ENCODE measurements at regions not wholly inside any gene's neighbourhood (a gene's known extent, or its start where the extent isn't known, plus 50 kb on each side); places are given as distances from the start of the nearest gene placed in this dataset.

DNA sequence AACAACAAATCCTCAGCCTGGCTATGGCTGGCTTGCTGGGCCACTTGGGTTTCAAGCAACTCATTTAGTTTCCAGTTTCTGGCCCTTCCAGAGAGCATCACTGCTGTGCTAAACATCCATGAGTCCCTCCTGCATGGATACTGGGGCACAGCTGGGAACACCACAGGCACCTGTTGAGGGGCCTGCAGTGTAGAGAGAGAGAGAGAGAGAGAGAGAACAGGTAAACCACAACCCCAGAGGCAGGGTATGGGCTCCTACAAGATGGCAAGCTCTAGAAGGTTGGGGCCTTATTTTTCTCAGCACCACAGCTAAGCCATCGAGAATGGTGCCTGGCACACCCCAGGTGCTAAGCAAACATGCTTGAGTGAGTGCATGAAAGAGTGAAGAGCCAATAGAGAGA lies 120.3 kb downstream of the RBFOX3 start:
- WGBS, 5 donors: 18 to 63% (median 41%) methylated on average over 1 of the region's 1 CpG
- no peaks in the 10 kb centered on the region for H3K36me3 ChIP-seq
- no peak for DNase-seq
- intact Hi-C loops (cut with DNase I; ENCODE audit: low total_unique reads): no loop called here
- H3K27me3 ChIP-seq (replicated peaks in 1 of 7): peaks cover 0 to 47% (median 11%) of the 10 kb centered on the region in 7 donors
- TF ChIP-seq, protein P1, sequence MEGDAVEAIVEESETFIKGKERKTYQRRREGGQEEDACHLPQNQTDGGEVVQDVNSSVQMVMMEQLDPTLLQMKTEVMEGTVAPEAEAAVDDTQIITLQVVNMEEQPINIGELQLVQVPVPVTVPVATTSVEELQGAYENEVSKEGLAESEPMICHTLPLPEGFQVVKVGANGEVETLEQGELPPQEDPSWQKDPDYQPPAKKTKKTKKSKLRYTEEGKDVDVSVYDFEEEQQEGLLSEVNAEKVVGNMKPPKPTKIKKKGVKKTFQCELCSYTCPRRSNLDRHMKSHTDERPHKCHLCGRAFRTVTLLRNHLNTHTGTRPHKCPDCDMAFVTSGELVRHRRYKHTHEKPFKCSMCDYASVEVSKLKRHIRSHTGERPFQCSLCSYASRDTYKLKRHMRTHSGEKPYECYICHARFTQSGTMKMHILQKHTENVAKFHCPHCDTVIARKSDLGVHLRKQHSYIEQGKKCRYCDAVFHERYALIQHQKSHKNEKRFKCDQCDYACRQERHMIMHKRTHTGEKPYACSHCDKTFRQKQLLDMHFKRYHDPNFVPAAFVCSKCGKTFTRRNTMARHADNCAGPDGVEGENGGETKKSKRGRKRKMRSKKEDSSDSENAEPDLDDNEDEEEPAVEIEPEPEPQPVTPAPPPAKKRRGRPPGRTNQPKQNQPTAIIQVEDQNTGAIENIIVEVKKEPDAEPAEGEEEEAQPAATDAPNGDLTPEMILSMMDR (IDR thresholded peaks at IDR 0.05 in 8 of 11, conservative IDR thresholded peaks at IDR 0.05 in 3 of 11): no peak
- TF ChIP-seq POLR2A (IDR thresholded peaks at IDR 0.05) (no peak), POLR2AphosphoS5 (IDR thresholded peaks at IDR 0.05) (no peak)
- H3K27ac ChIP-seq: no peak overlapping the region
- peaks cover 0 to 15% (median 0%) of the 10 kb centered on the region in 8 donors for H3K9me3 ChIP-seq
- H3K4me1 ChIP-seq: no peaks in the 10 kb centered on the region
- H3K4me3 ChIP-seq: no peak overlapping the region

DNA sequence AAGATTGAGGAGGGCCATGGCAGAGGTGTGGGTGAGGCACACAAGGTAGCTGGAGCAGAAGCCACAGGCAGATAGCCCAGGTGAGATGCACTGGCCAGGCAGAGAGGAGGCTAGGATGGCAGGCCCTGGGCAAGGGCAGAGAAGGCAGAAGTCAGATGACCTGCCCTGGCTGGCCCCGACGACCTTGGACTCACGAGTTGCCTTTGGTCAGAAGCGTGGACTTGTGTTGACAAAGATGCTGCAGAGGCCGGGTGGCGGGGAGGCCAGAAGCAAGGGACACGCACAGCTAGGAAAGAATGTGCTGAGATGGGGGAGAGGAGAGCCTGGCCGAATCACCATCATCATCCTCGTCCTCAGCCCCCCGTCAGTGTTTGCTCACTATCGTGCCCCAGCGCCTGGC lies 123.7 kb downstream of the RBFOX3 start:
- H3K4me3 ChIP-seq: no peak overlapping the region
- DNase-seq: no peak
- H3K27ac ChIP-seq: no peak overlapping the region
- H3K36me3 ChIP-seq: no peaks in the 10 kb centered on the region
- no peaks in the 10 kb centered on the region for H3K9me3 ChIP-seq
- peaks cover 0 to 66% (median 25%) of the 10 kb centered on the region in 7 donors for H3K27me3 ChIP-seq (replicated peaks in 1 of 7)
- TF ChIP-seq POLR2AphosphoS5 (IDR thresholded peaks at IDR 0.05) (no peak), POLR2A (IDR thresholded peaks at IDR 0.05) (no peak)
- TF ChIP-seq, protein P1 (IDR thresholded peaks at IDR 0.05 in 8 of 11, conservative IDR thresholded peaks at IDR 0.05 in 3 of 11): no peak
- 81 to 87% (median 83%) methylated on average over 12 of the region's 12 CpGs for WGBS, 5 donors
- H3K4me1 ChIP-seq: no peaks in the 10 kb centered on the region
- intact Hi-C loops (cut with DNase I; ENCODE audit: low total_unique reads): no loop called here

DNA sequence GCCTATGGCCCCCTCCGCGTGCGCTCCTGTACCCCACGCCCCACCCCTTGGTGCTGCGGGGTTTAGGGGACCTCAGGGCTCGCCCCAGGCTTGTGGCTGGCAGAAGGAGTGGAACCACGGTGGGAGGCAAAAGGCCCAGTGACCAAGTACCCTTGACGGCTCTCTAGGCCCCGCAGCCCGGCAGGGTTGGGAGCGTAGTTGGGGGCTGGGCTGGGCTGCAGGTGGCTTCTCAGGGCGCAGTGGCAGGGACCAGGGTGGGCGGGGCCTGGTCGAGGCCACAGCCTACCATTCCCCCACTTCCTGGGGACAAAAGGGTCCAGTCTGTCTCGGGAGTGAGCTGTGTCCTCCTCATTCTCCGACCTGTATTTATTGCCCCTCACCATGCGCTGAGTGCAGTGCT lies 124.9 kb downstream of the RBFOX3 start:
- Histone ChIP-seq H3K36me3 (no peaks in the 10 kb centered on the region), H3K9me3 (no peaks in the 10 kb centered on the region), H3K4me1 (no peaks in the 10 kb centered on the region), H3K27me3 (replicated peaks in 1 of 7) (peaks cover 0 to 77% (median 25%) of the 10 kb centered on the region in 7 donors), H3K4me3 (no peak overlapping the region), H3K27ac (no peak overlapping the region)
- 43 to 56% (median 50%) methylated on average over 12 to 17 of the region's 17 CpGs for WGBS, 5 donors
- TF ChIP-seq POLR2A (IDR thresholded peaks at IDR 0.05) (no peak), POLR2AphosphoS5 (IDR thresholded peaks at IDR 0.05) (no peak)
- TF ChIP-seq, protein P1 (IDR thresholded peaks at IDR 0.05 in 8 of 11, conservative IDR thresholded peaks at IDR 0.05 in 3 of 11): no peak
- intact Hi-C loops (cut with DNase I; ENCODE audit: low total_unique reads): no loop called here
- no peak for DNase-seq

GRCh38 chr17:79485419-79485985 lies 125.3 kb downstream of the RBFOX3 start:
- no peak for TF ChIP-seq POLR2A (IDR thresholded peaks at IDR 0.05)
- Histone ChIP-seq H3K9me3 (no peaks in the 10 kb centered on the region), H3K36me3 (no peaks in the 10 kb centered on the region), H3K4me3 (no peak overlapping the region), H3K27ac (no peak overlapping the region), H3K4me1 (no peaks in the 10 kb centered on the region), H3K27me3 (replicated peaks in 1 of 7) (peaks cover 0 to 82% (median 26%) of the 10 kb centered on the region in 7 donors)
- 24 to 50% (median 39%) methylated on average over 21 to 22 of the region's 22 CpGs for WGBS, 5 donors
- DNase-seq: no peak
- intact Hi-C loops (cut with DNase I; ENCODE audit: low total_unique reads): no loop called here
